HG02884 (cell line): ENCODE measurements at regions not wholly inside any gene's neighbourhood (a gene's known extent, or its start where the extent isn't known, plus 50 kb on each side); places are given as distances from the start of the nearest gene placed in this dataset.

Source experiments
- ATAC-seq: cut with Tn5 transposase; IDR thresholded peaks from one replicate; pipeline ENCODE4 v1.9.1; 2021; ENCODE audit warnings: mild to moderate bottlenecking, moderate library complexity; ENCODE audit not compliant: unreplicated experiment

- no peak for ATAC-seq
Measured at GRCh38 chr6:142558786-142559185, 257.0 kb downstream of the ADGRG6 start.

GRCh38 chr6:142561511-142562265, 259.9 kb downstream of the ADGRG6 start:
- no peak for ATAC-seq

- ATAC-seq = no peak
Measured at GRCh38 chr6:142562865-142563264, 261.1 kb downstream of the ADGRG6 start.

DNA sequence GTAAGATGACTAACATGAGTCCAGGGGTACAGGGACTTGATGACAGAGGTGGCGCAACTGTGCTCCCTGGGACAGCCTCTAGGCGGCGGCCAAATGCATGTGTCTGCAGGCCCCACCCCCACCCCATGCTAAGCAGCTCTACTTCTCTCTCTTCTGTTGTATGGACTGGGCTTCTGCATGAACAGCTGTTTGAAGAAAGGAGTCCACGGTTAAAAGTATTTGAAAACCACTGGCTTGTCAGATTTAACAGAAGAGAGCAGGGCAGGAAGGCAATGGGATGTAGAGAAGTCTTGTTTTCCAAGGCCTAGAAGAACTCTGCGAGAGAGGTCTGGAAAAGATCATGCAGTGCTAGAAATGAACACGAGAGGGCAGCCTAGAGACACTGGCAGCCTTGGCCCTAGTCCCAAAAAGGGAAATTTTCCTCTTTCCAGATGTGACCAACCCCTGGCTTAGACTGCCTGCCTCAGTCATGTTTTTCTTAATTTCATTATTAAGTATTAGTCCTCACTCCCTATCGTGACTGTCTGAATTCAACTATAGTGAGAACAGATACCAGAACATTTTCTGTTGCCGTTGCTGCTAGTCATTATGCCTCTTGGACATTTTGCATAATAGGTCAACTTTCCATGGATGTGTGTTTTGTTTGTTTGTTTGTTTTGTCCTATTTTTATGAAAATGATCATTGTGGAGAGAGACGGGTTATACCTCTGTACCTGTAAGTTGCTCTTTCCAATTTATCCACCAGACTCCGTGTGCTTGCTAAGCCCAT, 265.0 kb downstream of the ADGRG6 start:
- ATAC-seq = peak; percentile 46

GRCh38 chr6:142567461-142567860, 265.7 kb downstream of the ADGRG6 start:
- ATAC-seq = no peak

GRCh38 chr6:142568857-142569597, 267.2 kb downstream of the ADGRG6 start:
- no peak for ATAC-seq

DNA sequence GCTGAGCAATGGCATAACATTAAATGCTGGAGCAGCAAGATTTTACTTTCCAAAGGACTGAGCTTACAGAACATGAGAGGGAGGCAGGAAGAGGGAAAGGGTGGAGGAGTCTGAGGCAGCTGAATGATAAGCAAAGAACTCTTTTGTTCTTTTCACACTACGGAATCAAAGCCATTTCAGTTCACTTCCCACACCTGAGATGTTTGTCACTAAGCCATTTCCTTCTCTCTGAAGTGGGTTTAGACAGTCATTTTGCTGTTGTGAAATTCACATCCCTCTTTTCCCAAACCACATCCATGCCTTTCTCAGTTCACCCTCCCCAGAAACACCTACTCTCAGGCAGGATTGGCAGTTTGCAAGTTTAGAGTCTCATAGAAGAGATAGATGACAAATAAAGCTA, 267.9 kb downstream of the ADGRG6 start:
- no peak for ATAC-seq

GRCh38 chr6:142570221-142570671, 268.4 kb downstream of the ADGRG6 start:
- ATAC-seq = no peak

GRCh38 chr6:142592876-142593275, 291.1 kb downstream of the ADGRG6 start:
- ATAC-seq = no peak

DNA sequence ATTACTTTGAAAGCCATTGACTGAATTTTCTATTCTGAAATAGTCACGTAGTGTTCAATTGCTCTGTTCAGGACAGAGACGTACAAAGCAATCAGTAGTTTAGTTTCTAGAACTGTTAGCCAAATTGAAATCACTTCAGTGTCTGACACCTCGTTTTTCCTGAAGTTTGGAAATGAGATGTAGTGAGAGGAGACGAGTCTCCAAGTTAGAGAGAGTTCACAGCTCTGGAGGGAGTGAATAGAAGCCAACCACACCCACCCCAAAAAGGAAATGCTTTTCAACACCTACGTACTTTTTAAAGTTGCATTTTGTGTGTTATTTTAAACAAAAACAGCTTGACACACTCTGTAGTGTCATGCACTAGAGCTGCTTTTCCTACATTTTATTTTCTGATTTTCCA, 296.0 kb downstream of the ADGRG6 start:
- no peak for ATAC-seq

DNA sequence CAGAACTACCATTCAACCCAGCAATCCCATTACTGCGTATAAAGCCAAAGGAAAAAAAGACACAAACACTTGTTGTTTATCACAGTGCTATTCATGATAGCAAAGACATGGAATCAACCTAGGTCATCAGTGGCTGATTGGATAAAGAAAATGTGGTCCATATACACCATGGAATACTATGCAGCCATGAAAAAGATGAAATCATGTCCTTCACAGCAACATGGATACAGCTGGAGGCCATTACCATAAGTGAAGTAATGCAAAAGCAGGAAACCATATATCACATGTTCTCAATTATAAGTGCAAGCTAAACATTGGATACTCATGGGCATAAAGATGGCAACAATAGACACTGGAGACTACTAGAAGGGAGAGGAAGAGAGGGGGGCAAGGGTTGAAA, 299.6 kb downstream of the ADGRG6 start:
- ATAC-seq = no peak

- ATAC-seq = no peak
Measured at GRCh38 chr6:142602972-142603371, 301.2 kb downstream of the ADGRG6 start.

DNA sequence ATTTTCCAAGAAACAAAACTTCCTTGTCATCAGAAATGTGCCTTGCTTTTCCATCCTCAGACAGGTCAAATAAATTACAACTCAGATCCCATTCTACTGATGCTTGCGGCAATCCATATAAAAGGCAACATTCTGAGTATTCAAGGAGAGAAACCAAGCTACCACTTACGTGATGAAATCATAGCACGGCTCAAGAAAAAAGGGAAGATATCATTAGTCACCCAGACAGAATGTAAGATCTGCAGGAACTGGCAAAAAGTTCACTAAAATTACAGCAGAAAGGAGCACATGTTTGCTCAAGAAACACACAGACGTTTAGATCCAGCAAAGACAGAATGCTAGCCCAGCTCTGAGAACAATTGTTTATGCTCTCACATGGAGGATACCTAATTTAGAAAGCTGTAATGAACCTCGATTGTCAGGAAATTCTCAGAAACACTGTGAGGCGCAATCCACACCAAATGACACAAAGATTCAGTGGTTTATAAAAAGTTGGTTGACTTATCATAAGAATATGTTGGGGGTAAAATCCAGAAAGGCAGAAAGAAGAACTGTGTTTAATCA, 304.2 kb downstream of the ADGRG6 start:
- no peak for ATAC-seq

GRCh38 chr6:142612956-142613355, 311.1 kb downstream of the ADGRG6 start:
- no peak for ATAC-seq

- no peak for ATAC-seq
Measured at GRCh38 chr6:142613981-142614380, 312.2 kb downstream of the ADGRG6 start.

- ATAC-seq = no peak
Measured at GRCh38 chr6:142617158-142617557, 315.4 kb downstream of the ADGRG6 start.

- ATAC-seq = no peak
Measured at GRCh38 chr6:142621822-142622221, 320.0 kb downstream of the ADGRG6 start.

GRCh38 chr6:142624978-142625715, 319.8 kb downstream of the HIVEP2 start:
- ATAC-seq = no peak

DNA sequence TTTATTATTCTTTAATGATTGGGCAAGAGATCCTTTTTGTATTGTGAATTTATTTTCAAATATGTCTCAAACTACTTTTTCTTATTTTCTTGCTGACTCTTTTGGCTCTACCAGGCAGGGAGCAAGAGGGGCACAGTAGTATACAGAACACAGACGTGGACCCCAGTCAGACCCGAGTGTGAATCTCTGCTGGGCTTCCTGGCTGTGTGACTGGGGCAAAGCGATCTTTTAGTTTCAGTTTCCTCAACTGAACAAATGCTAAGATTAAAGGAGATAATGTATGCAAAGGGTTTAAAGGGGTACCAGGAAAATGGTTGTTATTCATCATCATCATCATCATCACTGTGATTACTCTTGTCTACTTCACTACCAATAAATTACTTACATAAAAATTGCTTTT, 317.5 kb downstream of the HIVEP2 start:
- ATAC-seq = no peak

GRCh38 chr6:142631517-142632385, 313.2 kb downstream of the HIVEP2 start:
- no peak for ATAC-seq
